ENCODE measurements at regions not wholly inside any gene's neighbourhood (a gene's known extent, or its start where the extent isn't known, plus 50 kb on each side); places are given as distances from the start of the nearest gene placed in this dataset.

- WGBS, 2 experiments (ENCODE audit: low coverage in 1 of 2, low lambda C conversion rate in 2 of 2, missing lambda C conversion rate in 2 of 2) = 73 to 76% methylated on average over 31 to 32 of the region's 32 CpGs
- H3K9me3 ChIP-seq (ENCODE audit: low read depth) = no peaks in the 10 kb centered on the region
- no peaks in the 10 kb centered on the region for H3K9me2 ChIP-seq (ENCODE audit: insufficient read depth)
- no peak overlapping the region for H3K4me2 ChIP-seq (ENCODE audit: unreplicated experiment)
- no peaks in the 10 kb centered on the region for H3K36me3 ChIP-seq (ENCODE audit: low read depth)
- H4K20me1 ChIP-seq (ENCODE audit: insufficient read depth) = no peaks in the 10 kb centered on the region
- TF ChIP-seq EZH2phosphoT487 (IDR thresholded peaks at IDR 0.05; ENCODE audit: insufficient read depth, low read depth) (no peak), EZH2 (IDR thresholded peaks at IDR 0.05; ENCODE audit: insufficient read depth, poor library complexity, severe bottlenecking) (no peak)
- H3K4me1 ChIP-seq (ENCODE audit: insufficient read depth) = no peaks in the 10 kb centered on the region
- no peaks in the 10 kb centered on the region for H3F3A ChIP-seq (ENCODE audit: insufficient read depth)
- DNase-seq = no peak
- H3K79me2 ChIP-seq (ENCODE audit: insufficient read depth) = no peaks in the 10 kb centered on the region
- no peak overlapping the region for H3K4me3 ChIP-seq
- no peak overlapping the region for H3K27ac ChIP-seq
- no peak overlapping the region for H2AFZ ChIP-seq
- no peak overlapping the region for H3K9ac ChIP-seq
- in situ Hi-C loops (cut with MboI) = no loop called here
- H3K27me3 ChIP-seq (replicated peaks; ENCODE audit: insufficient read depth) = peaks cover 20% of the 10 kb centered on the region
Measured at GRCh38 chr17:79530361-79531105, 80.3 kb downstream of the RBFOX3 start.

- in situ Hi-C loops (cut with MboI) = no loop called here
- DNase-seq = no peak
- peaks cover 24% of the 10 kb centered on the region for H3K27me3 ChIP-seq (replicated peaks; ENCODE audit: insufficient read depth)
- H3K4me1 ChIP-seq (ENCODE audit: insufficient read depth) = no peaks in the 10 kb centered on the region
- H3K27ac ChIP-seq = no peak overlapping the region
- H3K4me2 ChIP-seq (ENCODE audit: unreplicated experiment) = no peak overlapping the region
- no peaks in the 10 kb centered on the region for H3K79me2 ChIP-seq (ENCODE audit: insufficient read depth)
- H3K9me3 ChIP-seq (ENCODE audit: low read depth) = no peaks in the 10 kb centered on the region
- H3K9ac ChIP-seq = no peak overlapping the region
- H4K20me1 ChIP-seq (ENCODE audit: insufficient read depth) = no peaks in the 10 kb centered on the region
- no peak overlapping the region for H3K4me3 ChIP-seq
- whole genome bisulfite sequencing, 2 experiments (ENCODE audit: low coverage in 1 of 2, low lambda C conversion rate in 2 of 2, missing lambda C conversion rate in 2 of 2) = 13 to 16% methylated on average over 10 to 11 of the region's 11 CpGs
- TF ChIP-seq EZH2phosphoT487 (IDR thresholded peaks at IDR 0.05; ENCODE audit: insufficient read depth, low read depth) (no peak), EZH2 (IDR thresholded peaks at IDR 0.05; ENCODE audit: insufficient read depth, poor library complexity, severe bottlenecking) (no peak)
- no peaks in the 10 kb centered on the region for H3F3A ChIP-seq (ENCODE audit: insufficient read depth)
- H3K36me3 ChIP-seq (ENCODE audit: low read depth) = no peaks in the 10 kb centered on the region
- H3K9me2 ChIP-seq (ENCODE audit: insufficient read depth) = no peaks in the 10 kb centered on the region
- no peak overlapping the region for H2AFZ ChIP-seq
Measured at GRCh38 chr17:79529661-79530081, 81.2 kb downstream of the RBFOX3 start.

- WGBS, 2 experiments (ENCODE audit: low coverage in 1 of 2, low lambda C conversion rate in 2 of 2, missing lambda C conversion rate in 2 of 2) = 36 to 43% methylated on average over 7 to 11 of the region's 11 CpGs
- Histone ChIP-seq H4K20me1 (ENCODE audit: insufficient read depth) (no peaks in the 10 kb centered on the region), H2AFZ (no peak overlapping the region), H3K4me2 (ENCODE audit: unreplicated experiment) (no peak overlapping the region), H3F3A (ENCODE audit: insufficient read depth) (no peaks in the 10 kb centered on the region), H3K4me3 (no peak overlapping the region), H3K27me3 (replicated peaks; ENCODE audit: insufficient read depth) (peaks cover 31% of the 10 kb centered on the region), H3K9me3 (ENCODE audit: low read depth) (no peaks in the 10 kb centered on the region), H3K9me2 (ENCODE audit: insufficient read depth) (no peaks in the 10 kb centered on the region), H3K9ac (no peak overlapping the region), H3K79me2 (ENCODE audit: insufficient read depth) (no peaks in the 10 kb centered on the region), H3K4me1 (ENCODE audit: insufficient read depth) (no peaks in the 10 kb centered on the region), H3K36me3 (ENCODE audit: low read depth) (no peaks in the 10 kb centered on the region), H3K27ac (no peak overlapping the region)
- DNase-seq = no peak
- in situ Hi-C loops (cut with MboI) = no loop called here
- TF ChIP-seq EZH2 (IDR thresholded peaks at IDR 0.05; ENCODE audit: insufficient read depth, poor library complexity, severe bottlenecking) = no peak
- TF ChIP-seq EZH2phosphoT487 (IDR thresholded peaks at IDR 0.05; ENCODE audit: insufficient read depth, low read depth) = no peak
Measured at GRCh38 chr17:79528592-79529125, 82.2 kb downstream of the RBFOX3 start.

GRCh38 chr17:79527306-79527705, 83.5 kb downstream of the RBFOX3 start:
- 30 to 37% methylated on average over 9 of the region's 9 CpGs for WGBS, 2 experiments (ENCODE audit: low coverage in 1 of 2, low lambda C conversion rate in 2 of 2, missing lambda C conversion rate in 2 of 2)
- Histone ChIP-seq H3K27ac (no peak overlapping the region), H3K4me3 (no peak overlapping the region), H3K9me2 (ENCODE audit: insufficient read depth) (no peaks in the 10 kb centered on the region), H3K36me3 (ENCODE audit: low read depth) (no peaks in the 10 kb centered on the region), H4K20me1 (ENCODE audit: insufficient read depth) (no peaks in the 10 kb centered on the region), H3K4me2 (ENCODE audit: unreplicated experiment) (no peak overlapping the region), H2AFZ (no peak overlapping the region), H3K4me1 (ENCODE audit: insufficient read depth) (no peaks in the 10 kb centered on the region), H3K9me3 (ENCODE audit: low read depth) (no peaks in the 10 kb centered on the region), H3K9ac (no peak overlapping the region), H3K79me2 (ENCODE audit: insufficient read depth) (no peaks in the 10 kb centered on the region), H3K27me3 (replicated peaks; ENCODE audit: insufficient read depth) (peaks cover 43% of the 10 kb centered on the region), H3F3A (ENCODE audit: insufficient read depth) (no peaks in the 10 kb centered on the region)
- in situ Hi-C loops (cut with MboI) = no loop called here
- no peak for TF ChIP-seq EZH2phosphoT487 (IDR thresholded peaks at IDR 0.05; ENCODE audit: insufficient read depth, low read depth)
- no peak for TF ChIP-seq EZH2 (IDR thresholded peaks at IDR 0.05; ENCODE audit: insufficient read depth, poor library complexity, severe bottlenecking)
- DNase-seq = no peak

Data from GM23248 (cell line).